Adrenal gland (tissue), 9 donors: ENCODE measurements at regions not wholly inside any gene's neighbourhood (a gene's known extent, or its start where the extent isn't known, plus 50 kb on each side); places are given as distances from the start of the nearest gene placed in this dataset.
A peak's percentile ranks its signal among the peaks of the same experiment; 100 is the strongest.

ENCODE experiments used
- DNase-seq, 7 donors: peaks; one replicate each; pipeline ENCODE4 v3.0.0-alpha.2; 2019 to 2020
- H3K27ac ChIP-seq, 5 donors: fragments of 200-600 bp; sonication (generic) in 4 of 5; 1 replicate in 3 of 5; 2 replicates in 2 of 5; pipeline versions ENCODE4 v1.5.1 to v1.8.0; 2016 to 2020; ENCODE audit warnings: mild to moderate bottlenecking in 1 of 5
- H3K27me3 ChIP-seq: fragments of 200-600 bp; 2 replicates; pipeline ENCODE4 v1.8.0; 2021
- H3K36me3 ChIP-seq, 2 donors: fragments of 200-600 bp; replicated peaks in 1 of 2; 1 replicate in 1 of 2; 2 replicates in 1 of 2; pipeline versions ENCODE4 v1.5.1 to v1.8.0; 2018 to 2022
- H3K4me1 ChIP-seq, 2 donors: fragments of 200-600 bp; replicated peaks in 1 of 2; 1 replicate in 1 of 2; 2 replicates in 1 of 2; pipeline versions ENCODE4 v1.5.1 to v1.8.0; 2018 to 2021
- H3K4me3 ChIP-seq, 4 donors: fragments of 200-600 bp; sonication (generic) in 3 of 4; one replicate each; pipeline ENCODE4 v1.5.1; 2016 to 2018
- H3K9me3 ChIP-seq, 3 donors: fragments of 200-600 bp; sonication (generic) in 1 of 3; replicated peaks in 1 of 3; 1 replicate in 2 of 3; 2 replicates in 1 of 3; pipeline versions ENCODE4 v1.5.1 to v1.8.0; 2016 to 2021
- POLR2A ChIP-seq, 2 donors: fragments of 450-650 bp; IDR thresholded peaks; one replicate each; pipeline ENCODE4 v1.6.1; 2017; ENCODE audit warnings: antibody characterized with exemption in 2 of 2, mild to moderate bottlenecking in 2 of 2, moderate library complexity in 1 of 2
- WGBS, 4 donors: extraction: QIAGEN DNeasy Blood & Tissue Kit in 2 of 4; methylation state at CpG; one replicate each; pipeline versions ENCODE4 v1.1.5 to v1.1.7; 2013 to 2017; 5-methylcytosine and 5-hydroxymethylcytosine counted together
- intact Hi-C, 2 donors: fragments of 100-400 bp; cut with DNase I; formaldehyde crosslinking; loops; one replicate each; pipeline versions ENCODE4 v1.14.1 to v1.15.0; 2022 to 2023
- TF ChIP-seq, protein P1 (sequence below), 6 experiments: fragments of 450-650 bp in 4 of 6; fragments of 200-600 bp in 2 of 6; sonication (generic) in 1 of 6; IDR thresholded peaks; 1 replicate in 5 of 6; 2 replicates in 1 of 6; pipeline versions ENCODE4 v1.5.1 to v1.8.0; 2016 to 2021; ENCODE audit warnings: antibody characterized with exemption in 6 of 6, mild to moderate bottlenecking in 2 of 6, moderate library complexity in 1 of 6
- donor health status: healthy with polysubstance abuse.
- donor health status: Bipolar disorder and iron deficiency.
- donor health status: DM: yes; HTN: yes; CAD: no.
- donor health status: DM: no; HTN: no; CAD: no.
- donor health status: DM: no; HTN: no; CAD: no.

DNA sequence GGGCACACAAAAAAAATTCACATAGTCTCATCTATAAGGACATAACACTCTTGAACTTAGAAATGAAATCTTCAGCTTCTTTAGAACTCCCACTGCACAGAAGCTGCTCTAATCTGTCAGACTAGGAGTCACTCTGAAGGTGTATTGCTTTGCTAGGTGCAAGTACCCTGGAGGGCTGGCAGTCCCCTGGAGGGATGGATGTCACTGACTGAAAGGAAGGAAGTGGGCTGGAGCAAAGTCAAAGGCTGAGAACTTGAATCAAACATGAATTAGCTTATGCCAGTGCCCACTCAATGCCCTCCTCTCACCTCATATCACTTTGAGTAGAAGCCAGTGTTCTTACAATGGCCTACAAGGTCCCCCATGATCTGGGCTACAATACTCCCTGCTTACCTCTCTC, 140.3 kb upstream of the ANKRD1 start:
- Histone ChIP-seq H3K27me3 (no peaks in the 10 kb centered on the region), H3K9me3 (no peaks in the 10 kb centered on the region), H3K4me3 (no peak overlapping the region), H3K27ac (peak overlapping the region in 3 of 5 donors; percentile 31 to 73 (median 38)), H3K36me3 (no peaks in the 10 kb centered on the region), H3K4me1 (no peaks in the 10 kb centered on the region)
- DNase-seq = no peak
- intact Hi-C loops = no loop called here
- no peak for TF ChIP-seq POLR2A (IDR thresholded peaks at IDR 0.05)
- TF ChIP-seq, protein P1, sequence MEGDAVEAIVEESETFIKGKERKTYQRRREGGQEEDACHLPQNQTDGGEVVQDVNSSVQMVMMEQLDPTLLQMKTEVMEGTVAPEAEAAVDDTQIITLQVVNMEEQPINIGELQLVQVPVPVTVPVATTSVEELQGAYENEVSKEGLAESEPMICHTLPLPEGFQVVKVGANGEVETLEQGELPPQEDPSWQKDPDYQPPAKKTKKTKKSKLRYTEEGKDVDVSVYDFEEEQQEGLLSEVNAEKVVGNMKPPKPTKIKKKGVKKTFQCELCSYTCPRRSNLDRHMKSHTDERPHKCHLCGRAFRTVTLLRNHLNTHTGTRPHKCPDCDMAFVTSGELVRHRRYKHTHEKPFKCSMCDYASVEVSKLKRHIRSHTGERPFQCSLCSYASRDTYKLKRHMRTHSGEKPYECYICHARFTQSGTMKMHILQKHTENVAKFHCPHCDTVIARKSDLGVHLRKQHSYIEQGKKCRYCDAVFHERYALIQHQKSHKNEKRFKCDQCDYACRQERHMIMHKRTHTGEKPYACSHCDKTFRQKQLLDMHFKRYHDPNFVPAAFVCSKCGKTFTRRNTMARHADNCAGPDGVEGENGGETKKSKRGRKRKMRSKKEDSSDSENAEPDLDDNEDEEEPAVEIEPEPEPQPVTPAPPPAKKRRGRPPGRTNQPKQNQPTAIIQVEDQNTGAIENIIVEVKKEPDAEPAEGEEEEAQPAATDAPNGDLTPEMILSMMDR (IDR thresholded peaks at IDR 0.05) = no peak

DNA sequence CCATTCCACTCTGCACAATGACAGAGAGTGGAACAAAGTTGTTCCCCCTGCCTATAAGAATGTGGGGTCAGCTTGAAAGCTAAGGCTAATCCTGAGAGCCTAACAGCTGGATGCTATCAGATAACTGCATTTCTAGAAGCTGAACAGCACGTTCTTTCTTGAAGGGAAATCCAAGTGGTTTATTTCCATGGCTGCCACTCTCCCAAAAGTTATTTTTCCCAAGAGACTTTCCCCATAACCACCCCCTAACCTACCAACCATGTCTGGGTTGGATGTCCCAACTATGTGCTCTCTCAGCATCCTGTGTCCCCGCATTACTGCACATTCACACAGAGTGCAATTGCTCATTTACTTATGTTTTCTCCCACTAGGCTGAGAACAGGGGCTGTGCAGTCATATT, 140.7 kb upstream of the ANKRD1 start:
- DNase-seq = peak in 2 of 7 donors; percentile 12 to 57
- intact Hi-C loops = no loop called here
- H3K36me3 ChIP-seq = no peaks in the 10 kb centered on the region
- no peaks in the 10 kb centered on the region for H3K4me1 ChIP-seq
- peak overlapping the region in 1 of 5 donors; percentile 73 for H3K27ac ChIP-seq
- no peaks in the 10 kb centered on the region for H3K27me3 ChIP-seq
- no peak overlapping the region for H3K4me3 ChIP-seq
- TF ChIP-seq, protein P1 (IDR thresholded peaks at IDR 0.05) = no peak
- TF ChIP-seq POLR2A (IDR thresholded peaks at IDR 0.05) = no peak
- no peaks in the 10 kb centered on the region for H3K9me3 ChIP-seq
- WGBS, 4 donors = 57 to 73% (median 70%) methylated on average over 2 of the region's 2 CpGs

DNA sequence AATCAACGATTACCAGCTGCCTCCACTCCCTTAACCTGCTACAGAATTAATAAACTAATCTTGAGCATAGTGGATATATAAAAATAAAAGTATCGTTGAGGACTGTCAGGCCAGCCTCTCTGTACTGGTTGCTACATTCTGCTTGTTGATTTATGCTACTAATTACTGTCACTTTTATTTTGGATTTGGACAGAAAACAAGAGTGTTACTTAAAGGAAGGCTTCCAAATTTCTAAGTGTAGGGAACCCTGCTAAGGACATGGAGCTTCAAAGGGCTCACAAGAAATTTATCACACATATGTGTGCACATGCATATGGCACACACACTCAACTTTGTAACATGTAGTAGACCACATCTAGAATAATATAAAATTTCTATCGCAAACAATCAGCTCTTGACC, 141.2 kb upstream of the ANKRD1 start:
- Histone ChIP-seq H3K9me3 (no peaks in the 10 kb centered on the region), H3K4me1 (no peaks in the 10 kb centered on the region), H3K27ac (peak overlapping the region in 1 of 5 donors; percentile 73), H3K36me3 (no peaks in the 10 kb centered on the region), H3K4me3 (no peak overlapping the region), H3K27me3 (no peaks in the 10 kb centered on the region)
- WGBS, 4 donors = 65 to 78% (median 73%) methylated on average over 3 of the region's 3 CpGs
- no peak for DNase-seq
- no peak for TF ChIP-seq POLR2A (IDR thresholded peaks at IDR 0.05)
- TF ChIP-seq, protein P1 (IDR thresholded peaks at IDR 0.05) = no peak
- intact Hi-C loops = no loop called here

DNA sequence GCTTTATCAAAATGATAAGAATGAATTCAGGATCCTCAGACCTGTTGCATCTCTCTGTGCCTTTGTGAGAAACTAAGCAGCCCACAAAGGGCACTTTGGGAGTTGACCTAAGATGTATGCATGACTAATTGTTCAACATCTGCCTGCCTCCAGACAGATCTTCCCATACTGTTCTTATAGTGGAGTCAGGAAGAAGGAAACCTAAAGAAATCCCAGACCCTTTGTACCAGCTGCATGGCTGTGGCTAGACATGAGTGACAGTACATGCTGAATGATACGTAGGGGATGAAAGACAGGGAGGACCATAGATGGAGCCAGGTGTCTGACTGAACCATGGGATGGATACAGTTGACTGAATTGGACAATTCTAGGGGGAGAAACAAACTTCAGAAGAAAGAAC, 148.7 kb upstream of the PCGF5 start:
- H3K9me3 ChIP-seq = no peaks in the 10 kb centered on the region
- TF ChIP-seq, protein P1 (IDR thresholded peaks at IDR 0.05) = no peak
- no peak for TF ChIP-seq POLR2A (IDR thresholded peaks at IDR 0.05)
- H3K27me3 ChIP-seq = no peaks in the 10 kb centered on the region
- intact Hi-C loops = no loop called here
- H3K27ac ChIP-seq = no peak overlapping the region
- H3K36me3 ChIP-seq = no peaks in the 10 kb centered on the region
- WGBS, 4 donors = 42 to 90% (median 72%) methylated on average over 1 of the region's 1 CpG
- DNase-seq = no peak
- no peaks in the 10 kb centered on the region for H3K4me1 ChIP-seq
- H3K4me3 ChIP-seq = no peak overlapping the region
